ENCODE measurements at regions not wholly inside any gene's neighbourhood (a gene's known extent, or its start where the extent isn't known, plus 50 kb on each side); places are given as distances from the start of the nearest gene placed in this dataset.

DNA sequence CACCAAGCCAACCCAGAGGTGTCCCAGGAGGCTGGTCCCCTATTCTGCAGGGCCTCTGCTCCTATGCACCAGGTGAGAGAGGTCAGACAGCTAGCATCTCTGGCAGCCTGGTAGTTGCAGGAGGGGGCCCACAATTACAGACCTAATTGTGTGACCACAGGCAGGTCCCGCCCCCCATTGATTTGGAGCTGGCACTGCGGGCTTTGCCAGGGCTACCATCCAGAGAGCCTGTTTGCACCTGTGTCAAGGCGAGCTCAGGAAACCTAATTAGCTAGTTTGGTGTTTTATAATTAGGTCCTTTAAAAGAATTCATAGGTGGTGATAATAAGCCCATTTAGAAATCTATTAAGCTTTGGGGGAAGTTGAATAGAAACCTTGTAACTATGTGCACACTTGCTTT, 90.2 kb downstream of the MRM1 start:
- TF ChIP-seq, protein P1, sequence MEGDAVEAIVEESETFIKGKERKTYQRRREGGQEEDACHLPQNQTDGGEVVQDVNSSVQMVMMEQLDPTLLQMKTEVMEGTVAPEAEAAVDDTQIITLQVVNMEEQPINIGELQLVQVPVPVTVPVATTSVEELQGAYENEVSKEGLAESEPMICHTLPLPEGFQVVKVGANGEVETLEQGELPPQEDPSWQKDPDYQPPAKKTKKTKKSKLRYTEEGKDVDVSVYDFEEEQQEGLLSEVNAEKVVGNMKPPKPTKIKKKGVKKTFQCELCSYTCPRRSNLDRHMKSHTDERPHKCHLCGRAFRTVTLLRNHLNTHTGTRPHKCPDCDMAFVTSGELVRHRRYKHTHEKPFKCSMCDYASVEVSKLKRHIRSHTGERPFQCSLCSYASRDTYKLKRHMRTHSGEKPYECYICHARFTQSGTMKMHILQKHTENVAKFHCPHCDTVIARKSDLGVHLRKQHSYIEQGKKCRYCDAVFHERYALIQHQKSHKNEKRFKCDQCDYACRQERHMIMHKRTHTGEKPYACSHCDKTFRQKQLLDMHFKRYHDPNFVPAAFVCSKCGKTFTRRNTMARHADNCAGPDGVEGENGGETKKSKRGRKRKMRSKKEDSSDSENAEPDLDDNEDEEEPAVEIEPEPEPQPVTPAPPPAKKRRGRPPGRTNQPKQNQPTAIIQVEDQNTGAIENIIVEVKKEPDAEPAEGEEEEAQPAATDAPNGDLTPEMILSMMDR (IDR thresholded peaks at IDR 0.05; ENCODE audit: borderline replicate concordance, extremely low read depth, low read length, poor library complexity, severe bottlenecking), result no peak
- no peak for TF ChIP-seq EZH2 (IDR thresholded peaks at IDR 0.05; ENCODE audit: borderline replicate concordance, low read depth, low read length, severe bottlenecking)

All from DND-41 (cell line).